Duodenal mucosa (tissue), 2 donors: ENCODE measurements at regions not wholly inside any gene's neighbourhood (a gene's known extent, or its start where the extent isn't known, plus 50 kb on each side); places are given as distances from the start of the nearest gene placed in this dataset.
A peak's percentile ranks its signal among the peaks of the same experiment; 100 is the strongest.

Experiments
- H3K27ac ChIP-seq: one replicate; pipeline ENCODE4 v1.7.0; 2013; ENCODE audit warnings: low read depth, low read length
- H3K27me3 ChIP-seq, 2 donors: one replicate each; pipeline ENCODE4 v1.7.0; 2013; ENCODE audit warnings: low read length in 2 of 2, control low read depth in 1 of 2; ENCODE audit not compliant: insufficient read depth in 2 of 2, control insufficient read depth in 1 of 2
- H3K36me3 ChIP-seq, 2 donors: one replicate each; pipeline ENCODE4 v1.7.0; 2013; ENCODE audit warnings: low read length in 2 of 2, control low read depth in 1 of 2; ENCODE audit not compliant: insufficient read depth in 2 of 2, control insufficient read depth in 1 of 2
- H3K4me1 ChIP-seq, 2 donors: one replicate each; pipeline ENCODE4 v1.7.0; 2013; ENCODE audit warnings: low read length in 2 of 2, control low read depth in 1 of 2; ENCODE audit not compliant: insufficient read depth in 2 of 2, control insufficient read depth in 1 of 2
- H3K4me3 ChIP-seq, 2 donors: one replicate each; pipeline ENCODE4 v1.7.0; 2013; ENCODE audit warnings: low read length in 2 of 2, low read depth in 1 of 2
- H3K9ac ChIP-seq, 2 donors: one replicate each; pipeline ENCODE4 v1.7.0; 2013; ENCODE audit warnings: low read length in 2 of 2, low read depth in 1 of 2
- H3K9me3 ChIP-seq, 2 donors: one replicate each; pipeline ENCODE4 v1.7.0; 2013; ENCODE audit warnings: low read length in 2 of 2, control low read depth in 1 of 2; ENCODE audit not compliant: control insufficient read depth in 1 of 2

- Histone ChIP-seq H3K4me3 (no peak overlapping the region), H3K9ac (no peak overlapping the region), H3K27ac (no peak overlapping the region), H3K9me3 (no peaks in the 10 kb centered on the region), H3K4me1 (no peaks in the 10 kb centered on the region), H3K36me3 (no peaks in the 10 kb centered on the region), H3K27me3 (peaks cover 18 to 23% of the 10 kb centered on the region in 2 donors)
These were observed 70.2 kb upstream of the GATA5 start for GRCh38 chr20:62545901-62546525.

GRCh38 chr20:62546606-62547005 lies 70.8 kb upstream of the GATA5 start:
- H3K4me1 ChIP-seq = no peaks in the 10 kb centered on the region
- H3K27ac ChIP-seq = no peak overlapping the region
- H3K36me3 ChIP-seq = no peaks in the 10 kb centered on the region
- H3K4me3 ChIP-seq = no peak overlapping the region
- H3K27me3 ChIP-seq = peaks cover 22 to 24% of the 10 kb centered on the region in 2 donors
- no peak overlapping the region for H3K9ac ChIP-seq
- H3K9me3 ChIP-seq = no peaks in the 10 kb centered on the region

DNA sequence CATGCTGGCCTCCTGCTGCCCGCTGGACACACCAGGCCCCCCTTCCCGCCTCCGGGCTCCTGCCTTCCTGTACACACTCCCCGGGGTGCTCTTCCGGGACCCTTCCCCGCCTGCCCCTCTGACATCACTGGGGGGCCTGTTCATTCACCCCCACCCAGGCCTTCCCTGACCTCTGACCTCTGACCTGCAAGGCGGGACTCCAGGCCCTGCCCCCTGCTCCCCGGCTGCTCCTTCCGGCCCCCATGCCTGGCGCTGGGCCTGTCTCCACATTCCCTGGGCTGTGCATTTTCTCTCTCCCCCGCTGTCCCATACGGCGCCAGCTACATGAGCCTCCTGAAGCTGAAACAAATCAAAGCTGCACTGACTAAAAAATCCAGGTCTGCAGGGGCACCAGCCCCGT lies 71.6 kb upstream of the GATA5 start:
- Histone ChIP-seq H3K9ac (no peak overlapping the region), H3K4me1 (no peaks in the 10 kb centered on the region), H3K4me3 (no peak overlapping the region), H3K27me3 (peaks cover 27% of the 10 kb centered on the region in 2 donors), H3K36me3 (no peaks in the 10 kb centered on the region), H3K27ac (no peak overlapping the region), H3K9me3 (no peaks in the 10 kb centered on the region)

DNA sequence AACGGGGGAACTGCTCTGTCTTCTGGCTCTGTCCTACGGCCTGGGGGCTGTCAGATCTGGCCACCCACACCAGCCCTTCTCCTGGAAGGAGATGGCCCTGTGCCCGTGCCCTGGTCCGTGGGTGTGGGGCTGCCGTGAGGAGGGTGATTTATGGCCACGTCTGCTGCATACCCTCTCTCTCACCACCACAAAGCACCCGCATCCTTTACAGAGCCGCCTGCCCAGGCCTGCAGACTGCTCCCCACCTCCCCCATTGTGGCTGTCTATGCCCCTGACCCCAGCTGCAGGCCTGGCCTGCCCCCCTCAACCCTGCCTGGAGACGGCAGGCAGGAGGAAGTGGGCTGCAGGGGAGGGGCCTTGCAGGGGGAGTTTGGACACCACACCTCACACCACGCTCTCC lies 72.7 kb upstream of the GATA5 start:
- no peaks in the 10 kb centered on the region for H3K36me3 ChIP-seq
- peaks cover 27 to 36% of the 10 kb centered on the region in 2 donors for H3K27me3 ChIP-seq
- no peak overlapping the region for H3K27ac ChIP-seq
- H3K9ac ChIP-seq = no peak overlapping the region
- no peak overlapping the region for H3K4me3 ChIP-seq
- H3K9me3 ChIP-seq = no peaks in the 10 kb centered on the region
- H3K4me1 ChIP-seq = no peaks in the 10 kb centered on the region

DNA sequence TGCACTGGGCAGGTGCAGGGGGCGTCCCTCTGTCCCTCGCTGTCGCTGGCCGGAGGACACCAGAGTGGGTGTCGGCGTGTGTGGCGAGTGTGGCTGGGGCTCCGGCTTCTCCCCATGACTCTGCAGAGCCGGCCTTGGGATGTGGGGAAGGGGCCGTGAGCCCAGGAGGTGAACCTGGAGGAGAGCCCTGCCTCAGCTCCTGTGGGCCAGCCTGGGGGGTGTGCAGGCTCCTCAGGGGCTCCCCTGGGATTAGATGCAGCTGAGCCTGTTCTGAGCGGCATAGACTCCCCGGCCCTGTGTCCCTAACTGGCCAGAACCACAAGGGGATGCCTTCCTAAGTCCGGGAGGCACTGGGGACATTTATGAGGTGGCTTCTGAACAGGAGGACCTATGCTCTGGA lies 73.2 kb upstream of the GATA5 start:
- Histone ChIP-seq H3K9me3 (no peaks in the 10 kb centered on the region), H3K27ac (no peak overlapping the region), H3K4me3 (no peak overlapping the region), H3K27me3 (peaks cover 30 to 39% of the 10 kb centered on the region in 2 donors), H3K4me1 (no peaks in the 10 kb centered on the region), H3K36me3 (no peaks in the 10 kb centered on the region), H3K9ac (no peak overlapping the region)

GRCh38 chr20:62549499-62550086 lies 73.8 kb upstream of the GATA5 start:
- Histone ChIP-seq H3K9ac (no peak overlapping the region), H3K4me3 (no peak overlapping the region), H3K36me3 (no peaks in the 10 kb centered on the region), H3K27me3 (peaks cover 33 to 39% of the 10 kb centered on the region in 2 donors), H3K4me1 (no peaks in the 10 kb centered on the region), H3K27ac (peak overlapping the region; percentile 32), H3K9me3 (no peaks in the 10 kb centered on the region)

DNA sequence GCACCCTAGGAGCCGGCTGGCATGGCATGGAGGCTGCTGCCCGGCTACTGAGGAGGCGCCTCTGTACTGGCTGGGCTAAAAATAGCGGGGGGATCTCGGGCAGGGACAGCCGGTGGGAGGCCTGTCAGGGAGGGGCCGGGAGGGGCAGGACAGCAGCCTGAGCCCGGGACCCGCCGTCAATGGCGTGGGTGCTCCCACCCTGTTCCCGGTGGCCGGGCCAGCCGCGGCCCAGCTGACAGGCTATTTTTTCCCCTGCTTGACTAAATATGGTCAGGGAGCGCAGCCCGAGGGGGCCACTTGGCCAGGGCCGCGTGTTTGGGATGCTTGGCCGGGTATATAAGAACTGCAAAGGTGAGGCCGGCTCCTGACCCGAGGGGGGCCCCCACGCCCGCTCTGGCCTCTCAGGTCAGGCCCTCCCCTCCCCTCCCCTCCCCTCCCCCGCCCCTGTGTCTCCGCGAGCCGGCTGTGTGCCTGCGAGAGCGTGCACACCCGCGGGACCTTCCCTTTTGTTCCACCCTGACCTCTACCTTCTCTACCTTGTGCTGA lies 74.4 kb upstream of the GATA5 start:
- no peaks in the 10 kb centered on the region for H3K4me1 ChIP-seq

GRCh38 chr20:62551407-62552323 lies 75.9 kb upstream of the GATA5 start:
- no peaks in the 10 kb centered on the region for H3K36me3 ChIP-seq
- H3K4me3 ChIP-seq = no peak overlapping the region
- H3K9me3 ChIP-seq = no peaks in the 10 kb centered on the region
- H3K27me3 ChIP-seq = peaks cover 33 to 49% of the 10 kb centered on the region in 2 donors
- no peak overlapping the region for H3K27ac ChIP-seq
- no peaks in the 10 kb centered on the region for H3K4me1 ChIP-seq
- H3K9ac ChIP-seq = no peak overlapping the region

More for the DNA sequence above, 74.4 kb upstream of the GATA5 start:
- no peak overlapping the region for H3K4me3 ChIP-seq
- H3K27me3 ChIP-seq = peaks cover 33 to 44% of the 10 kb centered on the region in 2 donors
- H3K27ac ChIP-seq = no peak overlapping the region
- H3K9me3 ChIP-seq = no peaks in the 10 kb centered on the region
- no peak overlapping the region for H3K9ac ChIP-seq
- no peaks in the 10 kb centered on the region for H3K36me3 ChIP-seq

DNA sequence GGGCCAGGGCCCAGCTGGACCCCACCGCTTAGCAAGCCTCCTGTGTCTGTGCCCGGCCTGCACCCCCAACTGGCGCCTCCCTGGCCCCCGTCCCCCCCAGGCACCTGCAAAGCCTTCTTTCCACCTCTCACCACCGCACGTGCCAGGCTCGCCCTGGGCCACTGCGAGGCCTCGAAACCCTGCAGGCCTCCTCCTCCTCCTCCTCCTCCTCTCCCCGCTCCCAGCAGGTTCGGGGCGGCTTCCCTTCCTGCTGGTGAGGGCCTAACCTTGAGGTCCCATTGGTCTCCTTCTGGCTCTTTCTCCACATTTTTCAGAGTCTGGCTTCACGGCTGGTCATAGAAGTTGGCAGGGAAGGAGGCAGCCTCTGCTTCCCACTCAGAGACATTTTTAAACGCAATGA lies 76.8 kb upstream of the GATA5 start:
- Histone ChIP-seq H3K27me3 (peaks cover 33 to 57% of the 10 kb centered on the region in 2 donors), H3K36me3 (no peaks in the 10 kb centered on the region)

More for the DNA sequence above, 76.8 kb upstream of the GATA5 start:
- no peak overlapping the region for H3K4me3 ChIP-seq
- no peaks in the 10 kb centered on the region for H3K9me3 ChIP-seq
- no peak overlapping the region for H3K27ac ChIP-seq
- no peaks in the 10 kb centered on the region for H3K4me1 ChIP-seq
- no peak overlapping the region for H3K9ac ChIP-seq
